HepG2 (cell line): ENCODE measurements at regions not wholly inside any gene's neighbourhood (a gene's known extent, or its start where the extent isn't known, plus 50 kb on each side); places are given as distances from the start of the nearest gene placed in this dataset.

Experiments used
- ATAC-seq: fragments of 200-7000 bp; cut with Tn5 transposase; 3 replicates; pipeline ENCODE4 v1.9.1; 2020; ENCODE audit warnings: mild to moderate bottlenecking, moderate library complexity
- BruUV-seq: library from RNA; stranded (reverse); fragments of 400-500 nt; replicated peaks from 2 replicates; lab custom pipeline; 2021; lab: Mats Ljungman, UMichigan
- CTCF ChIA-PET: fragments of 300-600 bp; formaldehyde crosslinking; extraction: SDS; loops from one replicate; lab custom pipeline; 2021; ENCODE audit warnings: low total read pairs, inconsistent platforms, low intra/inter-chr PET ratio; lab: Yijun Ruan, JAX
- POLR2A ChIA-PET: fragments of 350-600 bp; sonication (Branson Sonifier 250); formaldehyde crosslinking; loops from one replicate; lab custom pipeline; 2020; ENCODE audit warnings: antibody characterized with exemption, inconsistent platforms; lab: Yijun Ruan, JAX
- DNase-seq: peaks from one replicate; pipeline ENCODE4 v3.0.0-alpha.2; 2015; ENCODE audit warnings: low spot score
- FAIRE-seq: peaks from 3 replicates; lab custom pipeline; 2011; peaks lifted over from hg19 to GRCh38; lab: Jason Lieb, UNC
- H2AFZ ChIP-seq: one replicate; pipeline ENCODE4 v1.6.1; 2011; ENCODE audit warnings: low read length, inconsistent platforms
- H3K27ac ChIP-seq: fragments of 300-600 bp; 3 replicates; pipeline ENCODE4 v1.8.0; 2011; ENCODE audit warnings: mixed run types, mild to moderate bottlenecking, mixed read lengths, low read length, inconsistent platforms; ENCODE audit not compliant: insufficient read depth; ENCODE audit errors: extremely low read length
- H3K27me3 ChIP-seq, 2 experiments: fragments of 200-600 bp in 1 of 2; 2 replicates in 1 of 2; 3 replicates in 1 of 2; pipeline versions ENCODE4 v1.6.0 to v1.8.0; 2011; ENCODE audit warnings: low read length in 2 of 2, mild to moderate bottlenecking in 2 of 2, moderate library complexity in 2 of 2, inconsistent platforms in 1 of 2; ENCODE audit not compliant: insufficient read depth in 2 of 2, control insufficient read depth in 1 of 2
- H3K36me3 ChIP-seq, 2 experiments: fragments of 200-600 bp in 1 of 2; replicated peaks in 1 of 2; 2 replicates in 1 of 2; 3 replicates in 1 of 2; pipeline versions ENCODE4 v1.5.1 to v1.8.0; 2011; ENCODE audit warnings: low read length in 2 of 2, inconsistent platforms in 1 of 2; ENCODE audit not compliant: insufficient read depth in 2 of 2, control insufficient read depth in 1 of 2
- H3K4me1 ChIP-seq: 2 replicates; pipeline ENCODE4 v1.5.1; 2012; ENCODE audit warnings: low read length, inconsistent platforms; ENCODE audit not compliant: insufficient read depth
- H3K4me2 ChIP-seq: 2 replicates; pipeline ENCODE4 v1.6.0; 2011; ENCODE audit warnings: low read depth, low read length, inconsistent platforms
- H3K4me3 ChIP-seq, 3 experiments: fragments of 200-600 bp in 1 of 3; sonication (generic), shearing (Covaris generic) in 1 of 3; replicated peaks in 1 of 3; 2 replicates each; pipeline ENCODE4 v1.5.1; 2011 to 2016; ENCODE audit warnings: low read length in 3 of 3, inconsistent platforms in 2 of 3, low read depth in 2 of 3, mild to moderate bottlenecking in 2 of 3, control low read depth in 1 of 3, mixed read lengths in 1 of 3; ENCODE audit not compliant: insufficient read depth in 1 of 3
- H3K79me2 ChIP-seq: one replicate; pipeline ENCODE4 v1.6.1; 2011; ENCODE audit warnings: low read length, inconsistent platforms; ENCODE audit not compliant: insufficient read depth
- H3K9ac ChIP-seq: 2 replicates; pipeline ENCODE4 v1.6.0; 2011; ENCODE audit warnings: mild to moderate bottlenecking, low read depth, low read length, inconsistent platforms; ENCODE audit not compliant: insufficient read depth
- H3K9me3 ChIP-seq: 2 replicates; pipeline ENCODE4 v1.5.1; 2012; ENCODE audit warnings: mild to moderate bottlenecking, low read length
- H4K20me1 ChIP-seq: 2 replicates; pipeline ENCODE4 v1.6.0; 2011; ENCODE audit warnings: inconsistent platforms, mild to moderate bottlenecking, low read length, moderate library complexity; ENCODE audit not compliant: insufficient read depth
- ATF1 ChIP-seq: IDR thresholded peaks from 2 replicates; pipeline ENCODE4 v1.6.1; 2016; ENCODE audit warnings: mild to moderate bottlenecking, control low read depth
- CBX1 ChIP-seq: IDR thresholded peaks from one replicate; pipeline ENCODE4 v1.6.1; 2016; ENCODE audit warnings: antibody characterized with exemption, low read depth
- GTF2F1 ChIP-seq: fragments of 150-350 bp; IDR thresholded peaks from 2 replicates; pipeline ENCODE4 v1.6.1; 2014; ENCODE audit warnings: low read length
- RBM22 ChIP-seq: fragments of 200-400 bp; formaldehyde crosslinking; optimal IDR thresholded peaks from 2 replicates; pipeline ENCODE3; 2017; ENCODE audit warnings: mild to moderate bottlenecking, low read length, moderate library complexity
- RELA ChIP-seq: sonication (generic); formaldehyde crosslinking; IDR thresholded peaks from 2 replicates; pipeline ENCODE4 v1.4.0; 2020; ENCODE audit warnings: missing genetic modification reagents
- REPIN1 ChIP-seq: sonication (generic); formaldehyde crosslinking; IDR thresholded peaks from 2 replicates; pipeline ENCODE4 v1.8.0; 2022; ENCODE audit warnings: missing genetic modification reagents, low read depth, mild to moderate bottlenecking, borderline replicate concordance
- SIX4 ChIP-seq: sonication (generic); formaldehyde crosslinking; IDR thresholded peaks from 2 replicates; pipeline ENCODE4 v1.4.0; 2020; ENCODE audit warnings: missing genetic modification reagents
- TARDBP ChIP-seq: sonication (generic); formaldehyde crosslinking; IDR thresholded peaks from 2 replicates; pipeline ENCODE4 v1.8.0; 2022; ENCODE audit warnings: mild to moderate bottlenecking, missing genetic modification reagents
- TBP ChIP-seq: sonication (generic); formaldehyde crosslinking; IDR thresholded peaks from 2 replicates; pipeline ENCODE4 v1.5.0; 2020; ENCODE audit warnings: missing genetic modification reagents
- ZNF333 ChIP-seq: sonication (generic); formaldehyde crosslinking; IDR thresholded peaks from 2 replicates; pipeline ENCODE4 v1.4.0; 2020; ENCODE audit warnings: mild to moderate bottlenecking, missing genetic modification reagents, borderline replicate concordance
- ZNF569 ChIP-seq: sonication (generic); formaldehyde crosslinking; IDR thresholded peaks from 2 replicates; pipeline ENCODE4 v1.5.0; 2020; ENCODE audit warnings: mild to moderate bottlenecking, missing genetic modification reagents, moderate library complexity, borderline replicate concordance
- WGBS: methylation state at CpG from one replicate; pipeline ENCODE4 v1.1.6; 2017; ENCODE audit warnings: low lambda C conversion rate; 5-methylcytosine and 5-hydroxymethylcytosine counted together
- in situ Hi-C: cut with HindIII; loops from 2 replicates; pipeline ENCODE4 v1.10.0; 2017; ENCODE audit warnings: low pct_unique_long_range_greater_than_20kb; ENCODE audit not compliant: extremely low pct_ligation_motif_present
- intact Hi-C: fragments of 100-400 bp; cut with micrococcal nuclease; formaldehyde crosslinking; loops from one replicate; pipeline ENCODE4 v1.10.0; 2022; ENCODE audit not compliant: unreplicated experiment
- TF ChIP-seq, protein P1 (sequence below): sonication (generic); formaldehyde crosslinking; IDR thresholded peaks from 2 replicates; pipeline ENCODE4 v1.5.0; 2020; ENCODE audit warnings: mild to moderate bottlenecking, missing genetic modification reagents

GRCh38 chr2:172162739-172163336, 60.1 kb upstream of the DLX2 start:
- in situ Hi-C loops: no loop called here

GRCh38 chr2:172168917-172169346, 66.2 kb upstream of the DLX2 start:
- no TSS peak for BruUV-seq
- CTCF ChIA-PET: no interaction called here
- 59% methylated on average over 3 of the region's 3 CpGs for WGBS

More at GRCh38 chr2:172162739-172163336, 60.1 kb upstream of the DLX2 start:
- no peaks in the 10 kb centered on the region for H3K79me2 ChIP-seq
- DNase-seq (no peak), ATAC-seq (peak; percentile 72), FAIRE-seq (no peak)
- H3K36me3 ChIP-seq: no peaks in the 10 kb centered on the region
- ChIA-PET CTCF (no interaction called here), POLR2A (no interaction called here)
- no peak overlapping the region for H3K9ac ChIP-seq
- no peak overlapping the region for H3K4me3 ChIP-seq
- no peak overlapping the region for H3K4me2 ChIP-seq
- H4K20me1 ChIP-seq: no peaks in the 10 kb centered on the region
- H3K27me3 ChIP-seq: peaks cover 1 to 8% of the 10 kb centered on the region in 2 experiments; a peak in 3 of 5 replicates
- H3K4me1 ChIP-seq: no peaks in the 10 kb centered on the region
- no TSS peak for BruUV-seq
- 55% methylated on average over 3 of the region's 9 CpGs for WGBS
- H3K27ac ChIP-seq: no peak overlapping the region
- no peak for TF ChIP-seq TBP
- TF ChIP-seq, protein P1, sequence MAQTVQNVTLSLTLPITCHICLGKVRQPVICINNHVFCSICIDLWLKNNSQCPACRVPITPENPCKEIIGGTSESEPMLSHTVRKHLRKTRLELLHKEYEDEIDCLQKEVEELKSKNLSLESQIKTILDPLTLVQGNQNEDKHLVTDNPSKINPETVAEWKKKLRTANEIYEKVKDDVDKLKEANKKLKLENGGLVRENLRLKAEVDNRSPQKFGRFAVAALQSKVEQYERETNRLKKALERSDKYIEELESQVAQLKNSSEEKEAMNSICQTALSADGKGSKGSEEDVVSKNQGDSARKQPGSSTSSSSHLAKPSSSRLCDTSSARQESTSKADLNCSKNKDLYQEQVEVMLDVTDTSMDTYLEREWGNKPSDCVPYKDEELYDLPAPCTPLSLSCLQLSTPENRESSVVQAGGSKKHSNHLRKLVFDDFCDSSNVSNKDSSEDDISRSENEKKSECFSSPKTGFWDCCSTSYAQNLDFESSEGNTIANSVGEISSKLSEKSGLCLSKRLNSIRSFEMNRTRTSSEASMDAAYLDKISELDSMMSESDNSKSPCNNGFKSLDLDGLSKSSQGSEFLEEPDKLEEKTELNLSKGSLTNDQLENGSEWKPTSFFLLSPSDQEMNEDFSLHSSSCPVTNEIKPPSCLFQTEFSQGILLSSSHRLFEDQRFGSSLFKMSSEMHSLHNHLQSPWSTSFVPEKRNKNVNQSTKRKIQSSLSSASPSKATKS (CRISPR knock-in tag): no peak
- TF ChIP-seq RBM22: no peak
- TF ChIP-seq ZNF333 (CRISPR knock-in tag): no peak
- no peak for TF ChIP-seq SIX4 (CRISPR knock-in tag)
- 0 out of 2 replicates have a peak, but pooled peaks cover 3% of the 10 kb centered on the region for H3K9me3 ChIP-seq
- no peak overlapping the region for H2AFZ ChIP-seq
- intact Hi-C loops: no loop called here

More at GRCh38 chr2:172168917-172169346, 66.2 kb upstream of the DLX2 start:
- Histone ChIP-seq H3K79me2 (no peaks in the 10 kb centered on the region), H3K9ac (no peak overlapping the region), H3K9me3 (no peaks in the 10 kb centered on the region), H3K27ac (no peak overlapping the region), H3K4me3 (no peak overlapping the region), H3K27me3 (peaks cover 3 to 26% of the 10 kb centered on the region in 2 experiments; a peak in 4 of 5 replicates), H3K4me1 (peaks cover 6% of the 10 kb centered on the region), H3K36me3 (no peaks in the 10 kb centered on the region), H3K4me2 (no peak overlapping the region), H4K20me1 (no peaks in the 10 kb centered on the region), H2AFZ (no peak overlapping the region)
- intact Hi-C loops (no loop called here), in situ Hi-C loops (no loop called here)
- DNase-seq (no peak), ATAC-seq (no peak), FAIRE-seq (no peak)
- TF ChIP-seq GTF2F1 (no peak), REPIN1 (CRISPR knock-in tag) (no peak), RELA (no peak), ATF1 (CRISPR knock-in tag) (no peak), CBX1 (no peak), ZNF569 (CRISPR knock-in tag) (no peak), TARDBP (CRISPR knock-in tag) (no peak)
- TF ChIP-seq, protein P1 (CRISPR knock-in tag): no peak
- POLR2A ChIA-PET: no interaction called here
